ENCODE measurements at regions not wholly inside any gene's neighbourhood (a gene's known extent, or its start where the extent isn't known, plus 50 kb on each side); places are given as distances from the start of the nearest gene placed in this dataset.

GRCh38 chr9:1771094-1771789 is 243.9 kb upstream of the SMARCA2 start:
- no peaks in the 10 kb centered on the region for H3K79me2 ChIP-seq (ENCODE audit: control insufficient read depth, insufficient read depth, low read length)
- H3K4me3 ChIP-seq (replicated peaks in 1 of 4; ENCODE audit: control extremely low read depth in 1 of 4, insufficient read depth in 1 of 4, low read depth in 3 of 4, low read length in 4 of 4): no peak overlapping the region
- H3K36me3 ChIP-seq (ENCODE audit: control insufficient read depth, insufficient read depth, low read length): no peaks in the 10 kb centered on the region
- TF ChIP-seq EZH2 (IDR thresholded peaks at IDR 0.05; ENCODE audit: low read length, missing control alignments) (no peak), CTCF (conservative IDR thresholded peaks at IDR 0.05 in 1 of 2, IDR thresholded peaks at IDR 0.05 in 1 of 2; ENCODE audit: low read depth in 1 of 2, low read length in 2 of 2) (no peak)
- H2AFZ ChIP-seq (ENCODE audit: low read length): no peak overlapping the region
- no peaks in the 10 kb centered on the region for H3K27me3 ChIP-seq (ENCODE audit: control insufficient read depth, insufficient read depth, low read length)
- H3K27ac ChIP-seq (ENCODE audit: insufficient read depth, low read length): no peak overlapping the region
- no peak overlapping the region for H3K4me2 ChIP-seq (ENCODE audit: extremely low read depth, insufficient read depth, low read length)
- H3K4me1 ChIP-seq (ENCODE audit: control insufficient read depth, extremely low read depth, insufficient read depth, low read length): no peaks in the 10 kb centered on the region
- no peaks in the 10 kb centered on the region for H3K9me3 ChIP-seq (ENCODE audit: control insufficient read depth, insufficient read depth, low read depth, low read length)
- no peaks in the 10 kb centered on the region for H4K20me1 ChIP-seq (ENCODE audit: control insufficient read depth, extremely low read depth, insufficient read depth, low read length)
- no peak overlapping the region for H3K9ac ChIP-seq (ENCODE audit: insufficient read depth, low read length)
- DNase-seq (ENCODE audit: low read depth in 2 of 2): no peak

GRCh38 chr9:1775230-1775629 is 239.9 kb upstream of the SMARCA2 start:
- no peaks in the 10 kb centered on the region for H3K27me3 ChIP-seq (ENCODE audit: control insufficient read depth, insufficient read depth, low read length)
- H3K9me3 ChIP-seq (ENCODE audit: control insufficient read depth, insufficient read depth, low read depth, low read length): no peaks in the 10 kb centered on the region
- H3K79me2 ChIP-seq (ENCODE audit: control insufficient read depth, insufficient read depth, low read length): no peaks in the 10 kb centered on the region
- no peaks in the 10 kb centered on the region for H3K4me1 ChIP-seq (ENCODE audit: control insufficient read depth, extremely low read depth, insufficient read depth, low read length)
- no peak for TF ChIP-seq CTCF (conservative IDR thresholded peaks at IDR 0.05 in 1 of 2, IDR thresholded peaks at IDR 0.05 in 1 of 2; ENCODE audit: low read depth in 1 of 2, low read length in 2 of 2)
- no peaks in the 10 kb centered on the region for H4K20me1 ChIP-seq (ENCODE audit: control insufficient read depth, extremely low read depth, insufficient read depth, low read length)
- no peak overlapping the region for H3K4me2 ChIP-seq (ENCODE audit: extremely low read depth, insufficient read depth, low read length)
- no peak overlapping the region for H3K27ac ChIP-seq (ENCODE audit: insufficient read depth, low read length)
- H3K36me3 ChIP-seq (ENCODE audit: control insufficient read depth, insufficient read depth, low read length): no peaks in the 10 kb centered on the region
- DNase-seq (ENCODE audit: low read depth in 2 of 2): no peak
- no peak overlapping the region for H2AFZ ChIP-seq (ENCODE audit: low read length)
- no peak overlapping the region for H3K9ac ChIP-seq (ENCODE audit: insufficient read depth, low read length)
- H3K4me3 ChIP-seq (replicated peaks in 1 of 4; ENCODE audit: control extremely low read depth in 1 of 4, insufficient read depth in 1 of 4, low read depth in 3 of 4, low read length in 4 of 4): no peak overlapping the region

GRCh38 chr9:1776668-1777067 is 238.5 kb upstream of the SMARCA2 start:
- Histone ChIP-seq H3K9ac (ENCODE audit: insufficient read depth, low read length) (no peak overlapping the region), H3K27me3 (ENCODE audit: control insufficient read depth, insufficient read depth, low read length) (no peaks in the 10 kb centered on the region), H3K79me2 (ENCODE audit: control insufficient read depth, insufficient read depth, low read length) (no peaks in the 10 kb centered on the region), H3K9me3 (ENCODE audit: control insufficient read depth, insufficient read depth, low read depth, low read length) (no peaks in the 10 kb centered on the region), H4K20me1 (ENCODE audit: control insufficient read depth, extremely low read depth, insufficient read depth, low read length) (no peaks in the 10 kb centered on the region), H3K4me3 (replicated peaks in 1 of 4; ENCODE audit: control extremely low read depth in 1 of 4, insufficient read depth in 1 of 4, low read depth in 3 of 4, low read length in 4 of 4) (no peak overlapping the region), H3K27ac (ENCODE audit: insufficient read depth, low read length) (no peak overlapping the region), H3K4me1 (ENCODE audit: control insufficient read depth, extremely low read depth, insufficient read depth, low read length) (no peaks in the 10 kb centered on the region), H2AFZ (ENCODE audit: low read length) (no peak overlapping the region), H3K36me3 (ENCODE audit: control insufficient read depth, insufficient read depth, low read length) (no peaks in the 10 kb centered on the region), H3K4me2 (ENCODE audit: extremely low read depth, insufficient read depth, low read length) (no peak overlapping the region)
- no peak for DNase-seq (ENCODE audit: low read depth in 2 of 2)
- no peak for TF ChIP-seq CTCF (conservative IDR thresholded peaks at IDR 0.05 in 1 of 2, IDR thresholded peaks at IDR 0.05 in 1 of 2; ENCODE audit: low read depth in 1 of 2, low read length in 2 of 2)
- no peak for TF ChIP-seq EZH2 (IDR thresholded peaks at IDR 0.05; ENCODE audit: low read length, missing control alignments)

Data from fibroblast of lung (primary cell).